ENCODE measurements at regions not wholly inside any gene's neighbourhood (a gene's known extent, or its start where the extent isn't known, plus 50 kb on each side); places are given as distances from the start of the nearest gene placed in this dataset.

GRCh38 chr6:156545931-156546330 is 231.2 kb upstream of the ARID1B start:
- TF ChIP-seq POLR2A (IDR thresholded peaks at IDR 0.05) (no peak), CTCF (IDR thresholded peaks at IDR 0.05) (no peak), POLR2AphosphoS5 (IDR thresholded peaks at IDR 0.05) (no peak)
- DNase-seq (ENCODE audit: low spot score) = no peak
- Histone ChIP-seq H3K4me3 (no peak overlapping the region), H3K4me1 (replicated peaks) (no peaks in the 10 kb centered on the region), H3K36me3 (no peaks in the 10 kb centered on the region), H3K27ac (no peak overlapping the region), H3K9me3 (no peaks in the 10 kb centered on the region), H3K27me3 (replicated peaks; ENCODE audit: insufficient read depth) (no peaks in the 10 kb centered on the region)
- intact Hi-C loops (cut with DNase I) = no loop called here
- WGBS = 92% methylated on average over 3 of the region's 3 CpGs

GRCh38 chr6:156545021-156545420 is 232.2 kb upstream of the ARID1B start:
- intact Hi-C loops (cut with DNase I) = no loop called here
- Histone ChIP-seq H3K4me3 (no peak overlapping the region), H3K9me3 (no peaks in the 10 kb centered on the region), H3K27ac (no peak overlapping the region), H3K36me3 (no peaks in the 10 kb centered on the region), H3K4me1 (replicated peaks) (no peaks in the 10 kb centered on the region), H3K27me3 (replicated peaks; ENCODE audit: insufficient read depth) (no peaks in the 10 kb centered on the region)
- no peak for TF ChIP-seq POLR2AphosphoS5 (IDR thresholded peaks at IDR 0.05)
- TF ChIP-seq CTCF (IDR thresholded peaks at IDR 0.05) = no peak
- no peak for TF ChIP-seq POLR2A (IDR thresholded peaks at IDR 0.05)
- WGBS = 36% methylated on average over 3 of the region's 3 CpGs
- DNase-seq (ENCODE audit: low spot score) = no peak

GRCh38 chr6:156544046-156544445 is 233.1 kb upstream of the ARID1B start:
- intact Hi-C loops (cut with DNase I) = no loop called here
- DNase-seq (ENCODE audit: low spot score) = no peak
- Histone ChIP-seq H3K36me3 (no peaks in the 10 kb centered on the region), H3K4me1 (replicated peaks) (no peaks in the 10 kb centered on the region), H3K9me3 (no peaks in the 10 kb centered on the region), H3K27ac (no peak overlapping the region), H3K4me3 (no peak overlapping the region), H3K27me3 (replicated peaks; ENCODE audit: insufficient read depth) (no peaks in the 10 kb centered on the region)
- TF ChIP-seq CTCF (IDR thresholded peaks at IDR 0.05) = no peak
- TF ChIP-seq POLR2AphosphoS5 (IDR thresholded peaks at IDR 0.05) = no peak
- no peak for TF ChIP-seq POLR2A (IDR thresholded peaks at IDR 0.05)
- WGBS = 93% methylated on average over 7 of the region's 7 CpGs

- Histone ChIP-seq H3K27me3 (replicated peaks; ENCODE audit: insufficient read depth) (no peaks in the 10 kb centered on the region), H3K9me3 (no peaks in the 10 kb centered on the region), H3K27ac (no peak overlapping the region), H3K4me3 (no peak overlapping the region), H3K4me1 (replicated peaks) (no peaks in the 10 kb centered on the region), H3K36me3 (no peaks in the 10 kb centered on the region)
- 80% methylated on average over 5 of the region's 5 CpGs for WGBS
- no peak for DNase-seq (ENCODE audit: low spot score)
- TF ChIP-seq POLR2A (IDR thresholded peaks at IDR 0.05) = no peak
- TF ChIP-seq POLR2AphosphoS5 (IDR thresholded peaks at IDR 0.05) = no peak
- TF ChIP-seq CTCF (IDR thresholded peaks at IDR 0.05) = no peak
- intact Hi-C loops (cut with DNase I) = no loop called here
These were observed 233.7 kb upstream of the ARID1B start for GRCh38 chr6:156543431-156543830.

GRCh38 chr6:156538875-156539660 is 238.1 kb upstream of the ARID1B start:
- H3K9me3 ChIP-seq = no peaks in the 10 kb centered on the region
- H3K4me3 ChIP-seq = no peak overlapping the region
- H3K27ac ChIP-seq = no peak overlapping the region
- no peaks in the 10 kb centered on the region for H3K4me1 ChIP-seq (replicated peaks)
- no peaks in the 10 kb centered on the region for H3K36me3 ChIP-seq
- TF ChIP-seq POLR2AphosphoS5 (IDR thresholded peaks at IDR 0.05) (no peak), CTCF (IDR thresholded peaks at IDR 0.05) (no peak), POLR2A (IDR thresholded peaks at IDR 0.05) (no peak)
- DNase-seq (ENCODE audit: low spot score) = no peak
- 57% methylated on average over 16 of the region's 16 CpGs for WGBS
- H3K27me3 ChIP-seq (replicated peaks; ENCODE audit: insufficient read depth) = no peaks in the 10 kb centered on the region
- intact Hi-C loops (cut with DNase I) = no loop called here

All from prostate gland (tissue), 2 donors.